PFSK-1 (cell line): ENCODE measurements at regions not wholly inside any gene's neighbourhood (a gene's known extent, or its start where the extent isn't known, plus 50 kb on each side); places are given as distances from the start of the nearest gene placed in this dataset.

ENCODE experiments used
- FOXP2 ChIP-seq: optimal IDR thresholded peaks from 2 replicates; pipeline ENCODE3; 2011; ENCODE audit warnings: borderline replicate concordance, control low read depth, inconsistent platforms; ENCODE audit not compliant: insufficient read depth; ENCODE audit errors: extremely low read length, extremely low read depth
- POLR2AphosphoS5 ChIP-seq: IDR thresholded peaks from 2 replicates; pipeline ENCODE4 v1.6.1; 2012; ENCODE audit warnings: low read depth, mild to moderate bottlenecking, control low read depth, low read length, moderate library complexity
- SIN3A ChIP-seq: IDR thresholded peaks from 2 replicates; pipeline ENCODE4 v1.6.1; 2012; ENCODE audit warnings: mild to moderate bottlenecking, low read length, moderate library complexity, borderline replicate concordance; ENCODE audit not compliant: insufficient read depth
- TAF1 ChIP-seq: IDR thresholded peaks from 2 replicates; pipeline ENCODE4 v1.6.1; 2012; ENCODE audit warnings: low read length, control low read depth, borderline replicate concordance; ENCODE audit not compliant: insufficient read depth
- TF ChIP-seq, protein P1 (sequence below), 2 experiments: IDR thresholded peaks; 2 replicates each; pipeline versions ENCODE4 v1.6.1 to v1.8.0; 2011 to 2012; ENCODE audit warnings: low read depth in 2 of 2, low read length in 2 of 2, control low read depth in 1 of 2, inconsistent platforms in 1 of 2, mild to moderate bottlenecking in 1 of 2, moderate library complexity in 1 of 2; ENCODE audit not compliant: insufficient read depth in 1 of 2

DNA sequence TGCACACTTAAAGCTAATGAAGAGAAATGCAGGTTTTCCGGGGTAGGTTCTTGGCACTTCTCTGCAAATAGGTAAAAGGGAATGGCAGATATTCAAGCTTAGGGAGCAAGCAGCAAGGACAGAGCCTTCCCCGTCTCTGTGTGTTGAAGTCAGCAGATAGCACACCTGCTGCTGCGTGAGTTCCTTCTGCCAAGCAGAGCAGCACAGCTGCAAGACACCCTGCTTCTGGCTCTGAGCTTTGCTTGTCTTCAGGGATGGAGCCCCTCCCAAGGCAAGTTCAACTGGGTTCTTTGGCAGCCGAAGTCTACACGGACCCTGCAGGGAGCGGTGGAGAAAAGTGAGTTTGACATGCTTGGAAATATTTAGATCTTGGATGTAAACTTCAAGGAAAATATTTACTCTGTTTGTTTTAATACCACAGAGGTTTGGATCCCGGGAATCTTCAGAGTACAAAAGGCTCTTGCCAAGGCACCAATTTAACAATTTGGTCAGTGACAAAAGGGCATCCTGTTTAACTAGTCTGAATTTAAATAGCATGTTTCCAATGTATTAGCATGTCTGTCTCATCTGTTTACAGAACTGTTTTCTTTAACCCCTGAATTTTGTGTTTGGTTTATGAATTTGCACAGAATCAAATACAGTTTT is 113.4 kb upstream of the KCNJ16 start:
- TF ChIP-seq, protein P1, sequence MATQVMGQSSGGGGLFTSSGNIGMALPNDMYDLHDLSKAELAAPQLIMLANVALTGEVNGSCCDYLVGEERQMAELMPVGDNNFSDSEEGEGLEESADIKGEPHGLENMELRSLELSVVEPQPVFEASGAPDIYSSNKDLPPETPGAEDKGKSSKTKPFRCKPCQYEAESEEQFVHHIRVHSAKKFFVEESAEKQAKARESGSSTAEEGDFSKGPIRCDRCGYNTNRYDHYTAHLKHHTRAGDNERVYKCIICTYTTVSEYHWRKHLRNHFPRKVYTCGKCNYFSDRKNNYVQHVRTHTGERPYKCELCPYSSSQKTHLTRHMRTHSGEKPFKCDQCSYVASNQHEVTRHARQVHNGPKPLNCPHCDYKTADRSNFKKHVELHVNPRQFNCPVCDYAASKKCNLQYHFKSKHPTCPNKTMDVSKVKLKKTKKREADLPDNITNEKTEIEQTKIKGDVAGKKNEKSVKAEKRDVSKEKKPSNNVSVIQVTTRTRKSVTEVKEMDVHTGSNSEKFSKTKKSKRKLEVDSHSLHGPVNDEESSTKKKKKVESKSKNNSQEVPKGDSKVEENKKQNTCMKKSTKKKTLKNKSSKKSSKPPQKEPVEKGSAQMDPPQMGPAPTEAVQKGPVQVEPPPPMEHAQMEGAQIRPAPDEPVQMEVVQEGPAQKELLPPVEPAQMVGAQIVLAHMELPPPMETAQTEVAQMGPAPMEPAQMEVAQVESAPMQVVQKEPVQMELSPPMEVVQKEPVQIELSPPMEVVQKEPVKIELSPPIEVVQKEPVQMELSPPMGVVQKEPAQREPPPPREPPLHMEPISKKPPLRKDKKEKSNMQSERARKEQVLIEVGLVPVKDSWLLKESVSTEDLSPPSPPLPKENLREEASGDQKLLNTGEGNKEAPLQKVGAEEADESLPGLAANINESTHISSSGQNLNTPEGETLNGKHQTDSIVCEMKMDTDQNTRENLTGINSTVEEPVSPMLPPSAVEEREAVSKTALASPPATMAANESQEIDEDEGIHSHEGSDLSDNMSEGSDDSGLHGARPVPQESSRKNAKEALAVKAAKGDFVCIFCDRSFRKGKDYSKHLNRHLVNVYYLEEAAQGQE (IDR thresholded peaks at IDR 0.05; ENCODE audit: insufficient read depth in 1 of 2, low read depth in 2 of 2, low read length in 2 of 2): no peak
- no peak for TF ChIP-seq SIN3A
- no peak for TF ChIP-seq POLR2AphosphoS5
- no peak for TF ChIP-seq FOXP2
- TF ChIP-seq TAF1: no peak
